Sigmoid colon (tissue), 6 donors: ENCODE measurements at regions not wholly inside any gene's neighbourhood (a gene's known extent, or its start where the extent isn't known, plus 50 kb on each side); places are given as distances from the start of the nearest gene placed in this dataset.

ENCODE experiments used
- DNase-seq: peaks from one replicate; pipeline ENCODE4 v3.0.0-alpha.2; 2019
- H3K27ac ChIP-seq, 4 donors: fragments of 200-600 bp; sonication (generic); one replicate each; pipeline ENCODE4 v1.5.1; 2016 to 2019; ENCODE audit warnings: mild to moderate bottlenecking in 1 of 4
- H3K27me3 ChIP-seq, 3 donors: fragments of 200-600 bp; sonication (generic); one replicate each; pipeline ENCODE4 v1.5.1; 2019; ENCODE audit warnings: mild to moderate bottlenecking in 1 of 3
- H3K36me3 ChIP-seq, 4 donors: fragments of 200-600 bp; sonication (generic); one replicate each; pipeline ENCODE4 v1.5.1; 2016 to 2019
- H3K4me1 ChIP-seq, 4 donors: fragments of 200-600 bp; sonication (generic); one replicate each; pipeline ENCODE4 v1.5.1; 2017 to 2019
- H3K4me3 ChIP-seq, 4 donors: fragments of 200-600 bp; sonication (generic); one replicate each; pipeline ENCODE4 v1.5.1; 2017 to 2019; ENCODE audit warnings: mild to moderate bottlenecking in 2 of 4, moderate library complexity in 1 of 4
- H3K9me3 ChIP-seq, 4 donors: fragments of 200-600 bp in 3 of 4; sonication (generic) in 3 of 4; one replicate each; pipeline versions ENCODE4 v1.5.1 to v1.6.1; 2013 to 2019
- EP300 ChIP-seq, 4 donors: sonication (generic); formaldehyde crosslinking; IDR thresholded peaks; one replicate each; pipeline ENCODE4 v1.6.1; 2017; ENCODE audit warnings: antibody characterized with exemption in 4 of 4
- POLR2A ChIP-seq, 2 donors: fragments of 450-650 bp; IDR thresholded peaks; one replicate each; pipeline ENCODE4 v1.6.1; 2016; ENCODE audit warnings: antibody characterized with exemption in 2 of 2, mild to moderate bottlenecking in 2 of 2, moderate library complexity in 2 of 2
- POLR2AphosphoS5 ChIP-seq, 4 donors: sonication (generic); formaldehyde crosslinking; IDR thresholded peaks; one replicate each; pipeline ENCODE4 v1.6.1; 2017; ENCODE audit warnings: antibody characterized with exemption in 4 of 4
- WGBS, 2 donors: extraction: QIAGEN DNeasy Blood & Tissue Kit; methylation state at CpG; one replicate each; pipeline ENCODE4 v1.1.7; 2013; 5-methylcytosine and 5-hydroxymethylcytosine counted together
- intact Hi-C: fragments of 100-400 bp; cut with DNase I; formaldehyde crosslinking; loops from one replicate; pipeline ENCODE4 v1.15.1; 2023
- TF ChIP-seq, protein P1 (sequence below), 4 experiments: fragments of 450-650 bp in 3 of 4; fragments of 200-600 bp in 1 of 4; IDR thresholded peaks; one replicate each; pipeline ENCODE4 v1.5.1; 2016 to 2019; ENCODE audit warnings: antibody characterized with exemption in 4 of 4, mild to moderate bottlenecking in 3 of 4, moderate library complexity in 2 of 4
- donor health status: healthy with polysubstance abuse.
- donor health status: healthy.

DNA sequence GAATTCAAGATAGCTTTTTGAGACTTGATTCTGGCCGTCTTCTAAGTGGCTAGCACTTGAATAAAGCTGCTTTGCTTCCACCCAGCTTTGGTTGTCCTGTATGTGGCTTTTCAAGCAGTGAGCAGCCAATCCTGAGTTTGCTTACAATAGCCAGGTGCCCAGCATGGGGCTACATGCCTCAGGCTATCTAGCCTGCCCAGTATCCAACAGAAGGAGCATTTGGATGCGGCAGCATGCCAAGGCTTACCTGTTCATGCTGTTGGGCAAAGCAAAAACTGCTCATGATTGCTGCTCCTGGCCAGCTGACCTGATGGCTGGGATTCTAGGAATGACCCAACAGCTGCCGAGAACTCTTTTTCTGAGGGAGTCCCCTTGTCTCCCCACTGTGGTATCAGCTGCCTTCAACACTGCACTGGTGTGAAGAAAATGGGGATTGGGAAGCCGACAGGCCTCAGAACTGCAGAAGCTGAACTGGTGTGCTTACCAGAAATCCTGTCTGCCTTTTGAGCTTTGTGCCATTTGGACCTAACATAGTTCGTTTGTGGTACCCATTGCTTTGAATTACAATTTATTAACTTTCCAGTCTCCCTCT lies 618.9 kb upstream of the IGFBP3 start:
- Histone ChIP-seq H3K36me3 (no peaks in the 10 kb centered on the region), H3K4me3 (no peak overlapping the region), H3K4me1 (peaks cover 0 to 8% (median under 1%) of the 10 kb centered on the region in 4 donors), H3K27me3 (no peaks in the 10 kb centered on the region), H3K27ac (no peak overlapping the region), H3K9me3 (no peaks in the 10 kb centered on the region)
- WGBS, 2 donors: 88 to 90% methylated on average over 5 of the region's 5 CpGs
- no peak for DNase-seq
- intact Hi-C loops: no loop called here
- TF ChIP-seq, protein P1, sequence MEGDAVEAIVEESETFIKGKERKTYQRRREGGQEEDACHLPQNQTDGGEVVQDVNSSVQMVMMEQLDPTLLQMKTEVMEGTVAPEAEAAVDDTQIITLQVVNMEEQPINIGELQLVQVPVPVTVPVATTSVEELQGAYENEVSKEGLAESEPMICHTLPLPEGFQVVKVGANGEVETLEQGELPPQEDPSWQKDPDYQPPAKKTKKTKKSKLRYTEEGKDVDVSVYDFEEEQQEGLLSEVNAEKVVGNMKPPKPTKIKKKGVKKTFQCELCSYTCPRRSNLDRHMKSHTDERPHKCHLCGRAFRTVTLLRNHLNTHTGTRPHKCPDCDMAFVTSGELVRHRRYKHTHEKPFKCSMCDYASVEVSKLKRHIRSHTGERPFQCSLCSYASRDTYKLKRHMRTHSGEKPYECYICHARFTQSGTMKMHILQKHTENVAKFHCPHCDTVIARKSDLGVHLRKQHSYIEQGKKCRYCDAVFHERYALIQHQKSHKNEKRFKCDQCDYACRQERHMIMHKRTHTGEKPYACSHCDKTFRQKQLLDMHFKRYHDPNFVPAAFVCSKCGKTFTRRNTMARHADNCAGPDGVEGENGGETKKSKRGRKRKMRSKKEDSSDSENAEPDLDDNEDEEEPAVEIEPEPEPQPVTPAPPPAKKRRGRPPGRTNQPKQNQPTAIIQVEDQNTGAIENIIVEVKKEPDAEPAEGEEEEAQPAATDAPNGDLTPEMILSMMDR (IDR thresholded peaks at IDR 0.05): no peak
- no peak for TF ChIP-seq EP300 (IDR thresholded peaks at IDR 0.05)
- no peak for TF ChIP-seq POLR2AphosphoS5 (IDR thresholded peaks at IDR 0.05)
- TF ChIP-seq POLR2A (IDR thresholded peaks at IDR 0.05): no peak

GRCh38 chr7:46537191-46537905 lies 616.3 kb upstream of the IGFBP3 start:
- H3K27me3 ChIP-seq: no peaks in the 10 kb centered on the region
- peaks cover 0 to 10% (median 4%) of the 10 kb centered on the region in 4 donors for H3K4me1 ChIP-seq
- H3K36me3 ChIP-seq: no peaks in the 10 kb centered on the region
- intact Hi-C loops: no loop called here
- no peak for DNase-seq
- H3K9me3 ChIP-seq: no peaks in the 10 kb centered on the region
- no peak overlapping the region for H3K4me3 ChIP-seq
- TF ChIP-seq POLR2A (IDR thresholded peaks at IDR 0.05) (no peak), EP300 (IDR thresholded peaks at IDR 0.05) (no peak), POLR2AphosphoS5 (IDR thresholded peaks at IDR 0.05) (no peak)
- TF ChIP-seq, protein P1 (IDR thresholded peaks at IDR 0.05): no peak
- H3K27ac ChIP-seq: no peak overlapping the region
- 81 to 85% methylated on average over 5 of the region's 5 CpGs for WGBS, 2 donors

GRCh38 chr7:46534664-46535588 lies 613.9 kb upstream of the IGFBP3 start:
- DNase-seq: no peak
- Histone ChIP-seq H3K27ac (peak overlapping the region in 2 of 4 donors; percentile 17 to 41), H3K4me3 (no peak overlapping the region), H3K36me3 (no peaks in the 10 kb centered on the region), H3K27me3 (no peaks in the 10 kb centered on the region), H3K4me1 (peaks cover 0 to 12% (median 5%) of the 10 kb centered on the region in 4 donors), H3K9me3 (peaks cover 0 to 4% (median 2%) of the 10 kb centered on the region in 4 donors)
- peak in 3 of 4 donors; percentile 20 to 70 (median 22) for TF ChIP-seq EP300 (IDR thresholded peaks at IDR 0.05)
- TF ChIP-seq POLR2AphosphoS5 (IDR thresholded peaks at IDR 0.05): peak in 2 of 4 donors; percentile 20 to 25
- no peak for TF ChIP-seq POLR2A (IDR thresholded peaks at IDR 0.05)
- WGBS, 2 donors: 23 to 57% methylated on average over 6 of the region's 6 CpGs
- intact Hi-C loops: no loop called here

DNA sequence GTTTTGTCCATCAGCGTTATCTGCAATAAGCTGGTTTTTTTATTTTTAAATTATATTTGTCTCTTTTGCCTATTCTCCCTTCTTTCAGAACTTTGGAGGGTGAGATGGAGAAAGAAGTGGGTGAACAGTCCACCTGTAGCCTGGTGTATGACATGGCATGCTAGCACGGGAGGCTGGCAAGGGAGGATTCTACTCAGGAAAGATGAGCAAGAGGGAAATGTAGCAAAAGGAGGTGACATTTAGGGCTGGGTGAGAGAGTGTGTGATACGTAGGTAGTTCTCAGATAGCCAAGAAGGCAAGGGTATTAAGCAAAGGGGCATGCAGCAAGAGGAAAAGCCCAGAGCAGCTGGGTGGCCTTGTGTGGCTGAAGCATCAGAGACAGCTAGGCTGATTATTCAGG lies 612.9 kb upstream of the IGFBP3 start:
- peak overlapping the region in 1 of 4 donors; percentile 41 for H3K27ac ChIP-seq
- DNase-seq: no peak
- peaks cover 0 to 12% (median 5%) of the 10 kb centered on the region in 4 donors for H3K4me1 ChIP-seq
- H3K9me3 ChIP-seq: peaks cover 0 to 4% (median 2%) of the 10 kb centered on the region in 4 donors
- no peak overlapping the region for H3K4me3 ChIP-seq
- TF ChIP-seq POLR2AphosphoS5 (IDR thresholded peaks at IDR 0.05): no peak
- TF ChIP-seq, protein P1 (IDR thresholded peaks at IDR 0.05): no peak
- no peak for TF ChIP-seq EP300 (IDR thresholded peaks at IDR 0.05)
- no peak for TF ChIP-seq POLR2A (IDR thresholded peaks at IDR 0.05)
- 92 to 95% methylated on average over 3 of the region's 3 CpGs for WGBS, 2 donors
- intact Hi-C loops: no loop called here
- no peaks in the 10 kb centered on the region for H3K36me3 ChIP-seq
- H3K27me3 ChIP-seq: no peaks in the 10 kb centered on the region
